HCT116 (cell line): ENCODE measurements at regions not wholly inside any gene's neighbourhood (a gene's known extent, or its start where the extent isn't known, plus 50 kb on each side); places are given as distances from the start of the nearest gene placed in this dataset.

Source experiments
- ATAC-seq: fragments of 200-7000 bp; cut with Tn5 transposase; 2 replicates; pipeline ENCODE4 v1.9.1; 2020; ENCODE audit warnings: mild to moderate bottlenecking, moderate library complexity
- BruUV-seq: library from RNA; stranded (reverse); fragments of 400-500 nt; replicated peaks from 2 replicates; lab custom pipeline; 2021; lab: Mats Ljungman, UMichigan
- CTCF ChIA-PET: fragments of 300-600 bp; sonication (Branson Sonifier 250); formaldehyde crosslinking; loops from one replicate; lab custom pipeline; 2021; ENCODE audit warnings: antibody characterized with exemption; lab: Charles Lee
- POLR2A ChIA-PET: fragments of 300-600, 350-600 bp; sonication (Branson Sonifier 250); formaldehyde crosslinking; loops from one replicate; lab custom pipeline; 2021; ENCODE audit warnings: antibody characterized with exemption; lab: Charles Lee
- RAD21 ChIA-PET, 2 experiments: fragments of 300-600 bp; sonication (Branson Sonifier 250); formaldehyde crosslinking; loops; one replicate each; lab custom pipeline; 2023; ENCODE audit warnings: low total read pairs in 2 of 2; ENCODE audit not compliant: uncharacterized antibody in 2 of 2, unreplicated experiment in 2 of 2, low non-redundant PET in 1 of 2; lab: Charles Lee
- DNase-seq: peaks from one replicate; pipeline ENCODE4 v3.0.0-alpha.2; 2010; ENCODE audit warnings: low read depth, low spot score
- H2AFZ ChIP-seq: fragments of 200-600 bp; shearing (Covaris generic), sonication (generic); 2 replicates; pipeline ENCODE4 v1.6.1; 2017; ENCODE audit warnings: low read depth, mixed run types, mixed read lengths, antibody characterized with exemption, low read length; ENCODE audit not compliant: poor library complexity, severe bottlenecking
- H3K27ac ChIP-seq: 2 replicates; pipeline ENCODE4 v1.5.1; 2012; ENCODE audit warnings: low read depth, low read length
- H3K27me3 ChIP-seq: fragments of 200-600 bp; sonication (generic); 2 replicates; pipeline ENCODE4 v1.6.1; 2016; ENCODE audit warnings: mixed run types, low read length, mixed read lengths; ENCODE audit not compliant: insufficient read depth
- H3K36me3 ChIP-seq, 2 experiments: fragments of 200-500 bp in 1 of 2; fragments of 200-600 bp in 1 of 2; sonication (Bioruptor generic) in 1 of 2; sonication (generic) in 1 of 2; 2 replicates each; pipeline versions ENCODE4 v1.5.1 to v1.6.1; 2014 to 2016; ENCODE audit warnings: low read length in 2 of 2, inconsistent platforms in 1 of 2, mixed read lengths in 1 of 2, mixed run types in 1 of 2; ENCODE audit not compliant: insufficient read depth in 2 of 2, control insufficient read depth in 1 of 2
- H3K4me1 ChIP-seq, 2 experiments: fragments of 200-600 bp in 1 of 2; sonication (generic) in 1 of 2; 2 replicates each; pipeline versions ENCODE4 v1.5.1 to v1.6.1; 2012 to 2017; ENCODE audit warnings: low read length in 2 of 2, inconsistent platforms in 1 of 2, mild to moderate bottlenecking in 1 of 2, mixed read lengths in 1 of 2, mixed run types in 1 of 2, moderate library complexity in 1 of 2; ENCODE audit not compliant: insufficient read depth in 2 of 2, control insufficient read depth in 1 of 2
- H3K4me2 ChIP-seq: fragments of 200-600 bp; sonication (generic); 2 replicates; pipeline ENCODE4 v1.6.1; 2017; ENCODE audit warnings: mixed run types, low read length, mixed read lengths
- H3K4me3 ChIP-seq, 2 experiments: fragments of 200-600 bp in 1 of 2; sonication (generic) in 1 of 2; replicated peaks in 1 of 2; 2 replicates each; pipeline ENCODE4 v1.5.1; 2011 to 2016; ENCODE audit warnings: low read length in 2 of 2, control low read depth in 1 of 2, low read depth in 1 of 2, mild to moderate bottlenecking in 1 of 2, mixed read lengths in 1 of 2, mixed run types in 1 of 2
- H3K79me2 ChIP-seq: fragments of 200-600 bp; sonication (generic); 2 replicates; pipeline ENCODE4 v1.6.1; 2017; ENCODE audit warnings: mild to moderate bottlenecking, mixed run types, low read length, moderate library complexity, mixed read lengths; ENCODE audit not compliant: insufficient read depth
- H3K9ac ChIP-seq: fragments of 200-600 bp; sonication (generic); 2 replicates; pipeline ENCODE4 v1.6.1; 2016; ENCODE audit warnings: low read length, mixed read lengths
- H3K9me2 ChIP-seq: fragments of 200-600 bp; sonication (generic), shearing (Covaris generic); 2 replicates; pipeline ENCODE4 v1.6.1; 2017; ENCODE audit warnings: mixed run types, mild to moderate bottlenecking, moderate library complexity; ENCODE audit not compliant: insufficient read depth
- H3K9me3 ChIP-seq, 2 experiments: fragments of 200-500 bp in 1 of 2; fragments of 200-600 bp in 1 of 2; sonication (Bioruptor generic) in 1 of 2; sonication (generic) in 1 of 2; 2 replicates each; pipeline ENCODE4 v1.6.1; 2014 to 2017; ENCODE audit warnings: low read length in 2 of 2, mixed read lengths in 2 of 2, inconsistent platforms in 1 of 2, low read depth in 1 of 2, mild to moderate bottlenecking in 1 of 2, mixed run types in 1 of 2, moderate library complexity in 1 of 2; ENCODE audit not compliant: control insufficient read depth in 1 of 2, insufficient read depth in 1 of 2
- H4K20me1 ChIP-seq: fragments of 200-600 bp; sonication (generic), shearing (Covaris generic); 2 replicates; pipeline ENCODE4 v1.6.1; 2017; ENCODE audit warnings: mixed run types, mild to moderate bottlenecking, moderate library complexity; ENCODE audit not compliant: insufficient read depth
- CBX3 ChIP-seq: IDR thresholded peaks from 2 replicates; pipeline ENCODE4 v1.6.1; 2012; ENCODE audit warnings: low read depth
- CTCF ChIP-seq, 3 experiments: fragments of 200-600 bp in 1 of 3; sonication (generic) in 1 of 3; IDR thresholded peaks in 2 of 3; conservative IDR thresholded peaks in 1 of 3; 2 replicates each; pipeline ENCODE4 v1.5.1; 2012 to 2017; ENCODE audit warnings: low read depth in 2 of 3, low read length in 2 of 3, antibody characterized with exemption in 1 of 3, borderline replicate concordance in 1 of 3, control low read depth in 1 of 3, mild to moderate bottlenecking in 1 of 3, mixed read lengths in 1 of 3, mixed run types in 1 of 3, moderate library complexity in 1 of 3; ENCODE audit not compliant: insufficient read depth in 1 of 3
- EGR1 ChIP-seq: IDR thresholded peaks from 2 replicates; pipeline ENCODE4 v1.6.1; 2012; ENCODE audit warnings: low read depth
- ELF1 ChIP-seq: IDR thresholded peaks from 2 replicates; pipeline ENCODE4 v1.6.1; 2012; ENCODE audit warnings: low read depth, borderline replicate concordance
- EZH2 ChIP-seq: fragments of 200-600 bp; sonication (generic); IDR thresholded peaks from 2 replicates; pipeline ENCODE4 v1.6.1; 2017; ENCODE audit warnings: antibody characterized with exemption, mixed run types
- FOSL1 ChIP-seq: IDR thresholded peaks from 2 replicates; pipeline ENCODE4 v1.6.1; 2012; ENCODE audit warnings: low read depth
- JUND ChIP-seq: IDR thresholded peaks from 2 replicates; pipeline ENCODE4 v1.6.1; 2012
- MAX ChIP-seq: IDR thresholded peaks from 2 replicates; pipeline ENCODE4 v1.6.1; 2012
- POLR2AphosphoS5 ChIP-seq: IDR thresholded peaks from 2 replicates; pipeline ENCODE4 v1.6.1; 2011; ENCODE audit warnings: mild to moderate bottlenecking, low read depth, low read length, moderate library complexity
- RAD21 ChIP-seq: IDR thresholded peaks from 2 replicates; pipeline ENCODE4 v1.6.1; 2012; ENCODE audit warnings: low read depth, mild to moderate bottlenecking
- REST ChIP-seq: IDR thresholded peaks from 2 replicates; pipeline ENCODE4 v1.6.1; 2012; ENCODE audit warnings: low read depth
- SIN3A ChIP-seq: IDR thresholded peaks from 2 replicates; pipeline ENCODE4 v1.6.1; 2012; ENCODE audit warnings: low read depth
- SRF ChIP-seq: IDR thresholded peaks from 2 replicates; pipeline ENCODE4 v1.6.1; 2012; ENCODE audit warnings: low read depth
- TCF7L2 ChIP-seq: IDR thresholded peaks from 2 replicates; pipeline ENCODE4 v1.7.0; 2011; ENCODE audit warnings: borderline replicate concordance, inconsistent platforms; ENCODE audit not compliant: insufficient read depth, insufficient read length; ENCODE audit errors: extremely low read depth
- ZNF274 ChIP-seq: fragments of 200-500 bp; sonication (Bioruptor generic); IDR thresholded peaks from 2 replicates; pipeline ENCODE4 v1.6.1; 2014; ENCODE audit warnings: mild to moderate bottlenecking, low read depth, low read length, inconsistent platforms
- intact Hi-C: fragments of 100-400 bp; cut with micrococcal nuclease; formaldehyde crosslinking; loops from 2 replicates; pipeline ENCODE4 v1.10.0; 2022

GRCh38 chr4:18686338-18687037, 664.9 kb upstream of the LCORL start:
- no peaks in the 10 kb centered on the region for H3K79me2 ChIP-seq
- RAD21 ChIA-PET, result no interaction called here

GRCh38 chr4:18684932-18685331, 663.4 kb upstream of the LCORL start:
- DNase-seq, result no peak
- H3K9me2 ChIP-seq, result no peaks in the 10 kb centered on the region
- ChIA-PET CTCF (no interaction called here), RAD21 (no interaction called here), POLR2A (no interaction called here)
- no peak overlapping the region for H3K9ac ChIP-seq
- H3K27ac ChIP-seq, result no peak overlapping the region
- H3K9me3 ChIP-seq, result no peaks in the 10 kb centered on the region
- H3K4me2 ChIP-seq, result no peak overlapping the region
- no TSS peak for BruUV-seq
- intact Hi-C loops, result loop anchor here (10.0 kb wide), 1 partner anchor 1860 kb away; no protein-coding TSS in a partner anchor
- H3K27me3 ChIP-seq, result no peaks in the 10 kb centered on the region
- no peaks in the 10 kb centered on the region for H3K36me3 ChIP-seq
- no peaks in the 10 kb centered on the region for H4K20me1 ChIP-seq
- H3K4me1 ChIP-seq, result no peaks in the 10 kb centered on the region
- H3K4me3 ChIP-seq, result no peak overlapping the region
- no peak for ATAC-seq
- no peaks in the 10 kb centered on the region for H3K79me2 ChIP-seq
- no peak overlapping the region for H2AFZ ChIP-seq
- TF ChIP-seq JUND (no peak), MAX (no peak), FOSL1 (no peak), CTCF (IDR thresholded peaks at IDR 0.05 in 2 of 3, conservative IDR thresholded peaks at IDR 0.05 in 1 of 3; ENCODE audit: borderline replicate concordance in 1 of 3, insufficient read depth in 1 of 3, low read depth in 2 of 3, low read length in 2 of 3) (no peak), RAD21 (no peak), EZH2 (no peak), ELF1 (no peak), SIN3A (no peak), ZNF274 (no peak), TCF7L2 (no peak), EGR1 (no peak), CBX3 (no peak), REST (no peak), POLR2AphosphoS5 (no peak), SRF (no peak)

More at GRCh38 chr4:18686338-18687037, 664.9 kb upstream of the LCORL start:
- ATAC-seq (no peak), DNase-seq (no peak)
- Histone ChIP-seq H3K4me2 (no peak overlapping the region), H3K27ac (no peak overlapping the region), H3K27me3 (no peaks in the 10 kb centered on the region; the same call in 1 of the 2 replicates), H3K4me1 (no peaks in the 10 kb centered on the region), H3K36me3 (no peaks in the 10 kb centered on the region), H3K4me3 (no peak overlapping the region), H3K9me3 (no peaks in the 10 kb centered on the region), H4K20me1 (no peaks in the 10 kb centered on the region), H3K9me2 (no peaks in the 10 kb centered on the region), H3K9ac (no peak overlapping the region), H2AFZ (no peak overlapping the region)
- no TSS peak for BruUV-seq
- POLR2A ChIA-PET, result no interaction called here
- TF ChIP-seq CBX3, result no peak
- no peak for TF ChIP-seq SRF
- TF ChIP-seq RAD21, result no peak
- intact Hi-C loops, result loop anchor here (10.0 kb wide), 1 partner anchor 1858 kb away; no protein-coding TSS in a partner anchor
- CTCF ChIA-PET, result no interaction called here
